ENCODE measurements at regions not wholly inside any gene's neighbourhood (a gene's known extent, or its start where the extent isn't known, plus 50 kb on each side); places are given as distances from the start of the nearest gene placed in this dataset.

DNA sequence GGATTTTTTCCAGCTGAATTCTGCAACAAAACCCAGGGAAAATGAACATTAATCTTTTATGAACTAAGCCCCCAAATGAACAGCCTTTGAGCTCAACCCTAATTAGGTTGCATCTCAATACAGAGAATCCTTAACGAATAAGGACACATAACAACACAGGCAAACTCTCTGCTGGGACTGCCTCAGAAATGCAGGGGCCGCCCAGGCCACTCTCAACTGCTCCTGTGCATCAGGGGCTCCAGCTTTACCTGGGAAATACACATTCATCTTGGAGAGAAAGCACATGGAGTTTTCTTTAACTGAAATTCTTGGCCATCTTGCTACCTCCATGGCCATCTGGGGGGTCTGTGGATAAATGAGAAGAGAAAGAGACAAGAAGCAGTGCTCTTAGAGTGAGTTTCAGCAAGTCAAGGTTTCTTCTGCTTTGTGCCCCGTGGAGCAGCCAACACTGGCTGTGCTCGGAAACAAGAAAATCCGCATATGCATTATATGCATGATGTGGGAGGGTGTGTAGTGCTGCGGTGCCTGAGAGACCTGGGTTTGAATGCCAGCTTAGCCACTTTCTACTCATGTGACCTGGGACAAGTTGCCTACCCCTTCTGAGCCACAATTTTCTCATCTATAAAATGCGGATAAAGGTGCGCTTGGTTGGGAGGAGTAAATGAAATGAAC is 81.9 kb upstream of the RCN1 start:
- Mint-ChIP-seq H3K36me3 (no peaks in the 10 kb centered on the region), H3K9me3 (no peaks in the 10 kb centered on the region), H3K27ac (no peak overlapping the region)
- DNase-seq (ENCODE audit: low spot score in 2 of 2) (no peak), ATAC-seq (no peak)

- DNase-seq (ENCODE audit: low spot score in 2 of 2) (no peak), ATAC-seq (no peak)
- Mint-ChIP-seq H3K27ac (no peak overlapping the region), H3K9me3 (no peaks in the 10 kb centered on the region), H3K36me3 (no peaks in the 10 kb centered on the region)
Observed at GRCh38 chr11:32006799-32007388, 84.0 kb upstream of the RCN1 start.

DNA sequence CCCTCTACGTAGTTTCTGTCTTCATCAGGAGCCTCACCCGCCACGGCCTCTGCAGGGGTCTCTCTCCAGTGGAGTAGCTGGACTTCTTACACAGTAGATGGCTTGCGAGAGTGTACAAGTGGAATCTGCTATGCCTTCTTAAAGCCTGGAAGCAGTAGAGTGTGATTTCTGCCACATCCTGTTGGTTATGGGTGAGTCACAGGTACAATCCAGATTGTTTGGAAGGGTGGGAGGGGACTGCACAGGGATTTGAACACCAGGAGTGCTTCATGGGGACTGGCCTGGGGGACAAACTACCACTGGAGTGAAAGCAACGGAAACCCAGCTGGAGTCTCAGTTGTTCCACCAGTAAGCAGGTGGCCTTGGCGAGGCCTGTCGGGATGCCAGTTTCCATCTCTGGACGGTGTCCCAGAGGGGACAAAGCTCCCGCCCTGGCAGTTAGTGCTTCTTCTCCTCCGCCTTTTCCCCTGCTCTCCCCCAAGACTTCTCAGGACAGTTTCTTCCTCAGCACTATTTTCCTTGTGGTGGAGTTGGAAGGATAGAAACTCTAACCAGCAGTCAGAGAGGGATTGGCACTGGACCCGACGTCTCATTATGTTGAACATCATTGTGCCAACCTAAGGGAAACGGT is 85.0 kb upstream of the RCN1 start:
- no peaks in the 10 kb centered on the region for H3K36me3 Mint-ChIP-seq
- H3K27ac Mint-ChIP-seq, result no peak overlapping the region
- H3K9me3 Mint-ChIP-seq, result no peaks in the 10 kb centered on the region
- no peak for ATAC-seq
- no peak for DNase-seq (ENCODE audit: low spot score in 2 of 2)

GRCh38 chr11:32003335-32003734 is 87.5 kb upstream of the RCN1 start:
- H3K36me3 Mint-ChIP-seq, result no peaks in the 10 kb centered on the region
- ATAC-seq, result no peak
- no peak for DNase-seq (ENCODE audit: low spot score in 2 of 2)
- no peaks in the 10 kb centered on the region for H3K9me3 Mint-ChIP-seq
- no peak overlapping the region for H3K27ac Mint-ChIP-seq

DNA sequence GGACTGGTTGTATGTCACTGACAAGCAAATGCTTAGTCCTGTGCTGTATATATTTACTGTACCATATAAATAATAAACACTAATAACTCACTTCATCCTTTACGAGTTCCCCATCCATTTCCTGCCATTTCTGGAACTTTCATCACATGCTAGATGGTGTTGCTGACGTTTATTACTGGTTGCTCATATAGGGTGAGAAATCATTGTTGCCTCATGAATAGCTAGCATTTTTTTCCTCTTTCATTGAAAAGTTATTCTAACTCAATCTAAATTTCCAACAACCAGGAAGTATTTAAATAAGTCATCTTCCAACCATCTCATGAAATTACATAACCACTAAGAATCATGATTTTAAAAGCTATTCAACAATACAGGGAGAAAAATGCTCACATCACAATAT is 88.6 kb upstream of the RCN1 start:
- Mint-ChIP-seq H3K36me3 (no peaks in the 10 kb centered on the region), H3K9me3 (no peaks in the 10 kb centered on the region), H3K27ac (no peak overlapping the region)
- ATAC-seq (no peak), DNase-seq (ENCODE audit: low spot score in 2 of 2) (no peak)

DNA sequence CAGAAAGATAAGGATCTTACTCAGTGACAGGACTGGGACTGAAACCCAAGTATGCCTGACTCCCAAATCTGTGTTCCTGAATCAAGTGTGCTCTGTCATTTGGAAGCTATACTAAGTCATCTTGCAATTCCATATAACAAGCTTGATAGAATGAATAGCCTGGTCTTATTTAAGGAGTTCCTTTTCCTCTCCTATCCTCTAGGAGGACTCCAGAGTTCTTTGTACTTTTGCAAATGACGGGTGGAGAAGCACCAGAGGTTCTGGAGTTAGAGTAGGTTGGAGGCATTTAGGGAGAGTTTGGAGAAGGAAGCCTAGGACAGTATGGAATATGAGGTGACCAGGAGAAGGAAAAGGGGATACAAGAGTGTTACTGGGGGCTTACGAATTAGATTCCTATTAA is 92.9 kb upstream of the RCN1 start:
- ATAC-seq, result no peak
- H3K9me3 Mint-ChIP-seq, result no peaks in the 10 kb centered on the region
- no peak for DNase-seq (ENCODE audit: low spot score in 2 of 2)
- no peak overlapping the region for H3K27ac Mint-ChIP-seq
- H3K36me3 Mint-ChIP-seq, result no peaks in the 10 kb centered on the region

DNA sequence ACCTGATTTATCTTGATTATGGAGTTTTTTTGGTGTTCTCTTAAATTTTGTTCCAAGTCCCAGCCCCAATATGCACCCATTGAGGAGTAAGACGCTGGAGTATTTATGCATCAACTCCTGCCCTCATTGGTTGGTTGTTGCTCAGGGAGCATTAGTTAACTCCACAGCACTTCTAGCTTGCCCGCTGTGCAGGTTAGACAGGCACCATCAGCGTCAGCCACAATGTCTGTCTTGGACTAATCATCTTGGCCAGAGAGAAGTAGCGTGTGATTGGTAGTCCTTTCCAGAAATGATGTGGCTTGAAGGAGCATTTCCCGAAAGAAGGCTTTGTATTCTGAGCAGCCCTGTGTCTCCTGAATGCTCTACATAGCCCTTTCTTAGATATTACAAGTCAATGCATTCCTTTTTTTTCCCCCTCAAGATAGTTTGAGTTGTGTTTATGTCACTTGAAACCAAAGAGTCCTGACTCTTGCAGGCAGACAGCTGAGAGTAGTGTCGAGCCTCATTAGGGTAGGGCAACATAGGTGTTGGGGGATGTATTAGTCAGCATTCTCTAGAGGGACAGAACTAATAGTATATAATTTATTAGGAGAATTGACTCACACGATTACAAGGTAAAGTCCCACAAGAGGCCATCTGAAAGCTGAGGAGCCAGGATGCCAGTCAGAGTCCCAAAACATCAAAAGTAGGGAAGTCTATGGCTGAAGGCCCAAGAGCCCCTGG is 94.6 kb upstream of the RCN1 start:
- no peaks in the 10 kb centered on the region for H3K36me3 Mint-ChIP-seq
- no peak overlapping the region for H3K27ac Mint-ChIP-seq
- ATAC-seq, result no peak
- no peak for DNase-seq (ENCODE audit: low spot score in 2 of 2)
- no peaks in the 10 kb centered on the region for H3K9me3 Mint-ChIP-seq

GRCh38 chr11:31995525-31996094 is 95.3 kb upstream of the RCN1 start:
- H3K36me3 Mint-ChIP-seq, result no peaks in the 10 kb centered on the region
- ATAC-seq, result peak in 1 of 2 donors; percentile 14
- DNase-seq (ENCODE audit: low spot score in 2 of 2), result no peak
- H3K27ac Mint-ChIP-seq, result peak overlapping the region in 1 of 2 donors; percentile 13
- no peaks in the 10 kb centered on the region for H3K9me3 Mint-ChIP-seq

GRCh38 chr11:31995032-31995431 is 95.8 kb upstream of the RCN1 start:
- H3K27ac Mint-ChIP-seq, result no peak overlapping the region
- ATAC-seq, result no peak
- no peaks in the 10 kb centered on the region for H3K36me3 Mint-ChIP-seq
- H3K9me3 Mint-ChIP-seq, result no peaks in the 10 kb centered on the region
- DNase-seq (ENCODE audit: low spot score in 2 of 2), result no peak

DNA sequence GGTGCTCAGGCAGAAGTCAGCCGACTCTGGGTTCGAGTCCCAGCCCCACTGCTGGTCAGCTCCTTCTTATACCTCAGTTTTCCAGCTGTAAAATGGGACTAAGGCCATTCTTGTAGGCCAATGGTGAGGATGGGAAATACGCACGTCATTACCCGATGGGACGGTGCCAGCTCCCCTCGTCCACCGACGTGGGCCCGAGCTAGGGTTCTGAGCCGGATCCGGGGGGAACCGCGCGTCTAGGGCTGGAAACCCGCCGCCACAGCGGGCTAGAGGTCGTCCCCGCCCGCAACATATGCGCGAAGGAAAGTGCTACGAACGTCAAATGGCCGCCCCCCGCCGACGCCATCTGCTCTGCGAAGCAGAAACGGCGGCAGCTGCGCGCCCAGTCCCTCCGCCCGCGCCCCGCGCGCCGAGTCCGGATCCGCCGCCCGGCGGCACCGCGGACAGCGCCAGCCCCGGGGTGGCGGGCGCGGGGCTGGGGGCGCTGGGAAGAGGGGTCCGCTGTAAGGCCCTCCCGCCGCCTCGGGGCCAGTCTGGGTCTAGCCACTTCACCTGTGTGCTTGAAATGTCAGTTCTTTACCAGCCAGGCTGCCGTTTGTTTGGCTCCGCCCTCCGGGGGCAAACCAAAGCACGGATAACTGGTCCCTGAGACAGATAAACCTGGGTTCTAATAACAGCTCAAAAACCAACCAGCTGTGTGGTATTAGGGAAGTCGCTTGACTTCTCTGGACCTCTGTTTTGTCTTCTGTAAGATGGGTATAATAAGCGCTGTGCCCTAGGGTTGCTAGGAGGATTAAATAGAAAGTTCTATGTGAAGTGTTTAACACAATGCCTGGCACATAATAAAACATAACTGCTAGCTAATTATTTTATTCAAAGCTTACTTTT is 103.5 kb upstream of the RCN1 start:
- Mint-ChIP-seq H3K9me3 (no peaks in the 10 kb centered on the region), H3K36me3 (peaks cover 0 to 11% of the 10 kb centered on the region in 2 donors), H3K27ac (no peak overlapping the region)
- no peak for ATAC-seq
- DNase-seq (ENCODE audit: low spot score in 2 of 2), result no peak

GRCh38 chr11:31986201-31986889 is 104.5 kb upstream of the RCN1 start:
- ATAC-seq (no peak), DNase-seq (ENCODE audit: low spot score in 2 of 2) (no peak)
- Mint-ChIP-seq H3K36me3 (peaks cover 0 to 11% of the 10 kb centered on the region in 2 donors), H3K27ac (no peak overlapping the region), H3K9me3 (no peaks in the 10 kb centered on the region)

DNA sequence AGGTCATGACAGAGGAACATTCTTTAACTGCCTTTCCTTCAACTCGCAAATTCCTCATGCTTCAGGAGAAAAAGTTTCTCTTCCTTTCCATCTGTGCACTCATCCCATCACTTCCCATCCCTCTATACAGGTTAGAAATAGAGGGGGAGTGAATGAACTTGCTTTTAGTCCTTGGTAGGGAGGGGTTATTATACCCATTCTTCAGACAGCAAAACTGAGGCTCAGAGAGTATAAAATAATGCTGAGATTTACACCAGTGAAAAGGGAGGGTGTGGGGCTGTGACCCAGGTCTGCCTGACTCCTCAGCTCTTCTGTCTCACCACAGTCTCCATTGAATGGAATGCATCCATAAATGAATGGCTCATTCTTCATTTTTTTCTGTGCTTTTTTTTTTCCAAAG is 109.4 kb upstream of the RCN1 start:
- Mint-ChIP-seq H3K9me3 (peaks cover 11 to 12% of the 10 kb centered on the region in 2 donors), H3K36me3 (peaks cover 0 to 6% of the 10 kb centered on the region in 2 donors), H3K27ac (no peak overlapping the region)
- no peak for DNase-seq (ENCODE audit: low spot score in 2 of 2)
- no peak for ATAC-seq

DNA sequence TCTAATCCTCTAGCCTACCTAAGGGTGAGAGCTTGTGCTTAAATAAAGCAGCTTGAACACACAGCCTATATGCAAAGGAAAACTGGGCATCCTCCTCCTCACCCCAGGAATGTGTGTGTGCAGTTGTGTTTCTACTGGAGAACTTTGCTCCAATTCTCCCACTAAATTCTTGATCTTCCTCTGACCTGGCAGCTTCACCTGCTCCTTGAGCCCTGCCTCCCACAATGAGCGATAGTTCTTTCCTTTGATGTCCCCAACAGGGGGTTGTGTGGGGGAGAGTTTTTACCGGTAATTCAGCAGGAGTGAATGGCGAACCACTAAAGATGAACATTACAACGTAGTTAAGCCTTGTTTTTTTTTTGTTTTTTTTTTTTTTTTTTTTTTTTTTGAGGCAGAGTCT is 113.5 kb upstream of the RCN1 start:
- DNase-seq (ENCODE audit: low spot score in 2 of 2) (no peak), ATAC-seq (no peak)
- no peak overlapping the region for H3K27ac Mint-ChIP-seq
- peaks cover 11 to 12% of the 10 kb centered on the region in 2 donors for H3K9me3 Mint-ChIP-seq
- peaks cover 0 to 6% of the 10 kb centered on the region in 2 donors for H3K36me3 Mint-ChIP-seq

DNA sequence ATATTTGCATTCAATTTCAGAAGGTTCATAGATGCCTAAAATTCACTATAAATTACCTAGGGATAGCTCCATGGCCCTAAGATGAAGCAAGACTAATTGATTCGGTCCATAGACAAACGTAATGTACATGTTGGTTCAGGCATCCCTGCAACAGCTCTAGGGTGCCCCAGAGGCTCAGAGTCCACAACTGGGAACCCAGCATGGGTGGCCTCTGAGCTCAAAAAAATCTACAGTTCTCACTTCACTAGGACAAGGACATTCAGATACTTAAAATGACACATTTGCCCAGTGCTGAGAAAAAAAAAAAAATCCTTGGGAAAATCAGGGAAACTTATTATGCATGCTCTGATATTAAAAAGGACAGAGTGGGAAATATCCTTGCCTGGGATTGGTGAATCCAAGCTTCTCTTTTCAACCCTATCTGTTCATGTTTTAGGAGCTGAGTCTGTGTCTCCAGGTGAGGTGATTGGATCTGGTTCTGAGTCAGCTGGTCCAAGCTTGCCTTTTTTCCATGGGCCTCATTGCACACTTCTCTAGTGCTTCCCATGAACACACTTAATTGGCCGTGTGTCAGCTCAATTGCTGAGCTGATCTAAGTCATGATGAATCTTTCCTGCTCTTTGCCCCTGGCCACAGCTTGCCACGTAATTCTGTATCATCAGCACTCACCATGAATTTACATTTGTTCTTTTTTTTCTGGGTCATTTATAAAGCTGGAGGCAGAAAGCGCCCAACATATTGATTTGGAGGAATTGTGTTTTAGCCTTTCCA is 116.3 kb upstream of the RCN1 start:
- no peak for DNase-seq (ENCODE audit: low spot score in 2 of 2)
- Mint-ChIP-seq H3K9me3 (peaks cover 3% of the 10 kb centered on the region in 2 donors), H3K27ac (no peak overlapping the region), H3K36me3 (peaks cover 0 to 4% of the 10 kb centered on the region in 2 donors)
- ATAC-seq, result no peak

GRCh38 chr11:31973172-31973571 is 117.7 kb upstream of the RCN1 start:
- DNase-seq (ENCODE audit: low spot score in 2 of 2), result no peak
- no peaks in the 10 kb centered on the region for H3K36me3 Mint-ChIP-seq
- H3K9me3 Mint-ChIP-seq, result no peaks in the 10 kb centered on the region
- ATAC-seq, result no peak
- no peak overlapping the region for H3K27ac Mint-ChIP-seq
